Lower leg skin (tissue), 3 donors: ENCODE measurements at regions not wholly inside any gene's neighbourhood (a gene's known extent, or its start where the extent isn't known, plus 50 kb on each side); places are given as distances from the start of the nearest gene placed in this dataset.

Experiments
- CTCF ChIP-seq, 3 donors: fragments of 450-650 bp; IDR thresholded peaks; one replicate each; pipeline ENCODE4 v1.5.1; 2016; ENCODE audit warnings: antibody characterized with exemption in 3 of 3, mild to moderate bottlenecking in 3 of 3, moderate library complexity in 2 of 3
- POLR2A ChIP-seq, 2 donors: fragments of 450-650 bp; IDR thresholded peaks; one replicate each; pipeline ENCODE4 v1.6.1; 2016 to 2017; ENCODE audit warnings: antibody characterized with exemption in 2 of 2, mild to moderate bottlenecking in 1 of 2, moderate library complexity in 1 of 2

- TF ChIP-seq CTCF (IDR thresholded peaks at IDR 0.05) (no peak), POLR2A (IDR thresholded peaks at IDR 0.05) (no peak)
These were observed 268.5 kb downstream of the LRIG3 start for GRCh38 chr12:58651850-58652249.
